GM06990 (cell line): ENCODE measurements at regions not wholly inside any gene's neighbourhood (a gene's known extent, or its start where the extent isn't known, plus 50 kb on each side); places are given as distances from the start of the nearest gene placed in this dataset.

ENCODE experiments used
- DNase-seq: peaks from one replicate; pipeline ENCODE4 v3.0.0-alpha.2; 2011; ENCODE audit not compliant: insufficient read length; ENCODE audit errors: extremely low read depth
- H3K27me3 ChIP-seq: replicated peaks from 2 replicates; pipeline ENCODE4 v1.6.0; 2011; ENCODE audit warnings: low read length; ENCODE audit not compliant: control insufficient read depth, insufficient read depth
- H3K36me3 ChIP-seq: 2 replicates; pipeline ENCODE4 v1.5.1; 2011; ENCODE audit warnings: low read length; ENCODE audit not compliant: control insufficient read depth, insufficient read depth
- H3K4me3 ChIP-seq: replicated peaks from 2 replicates; pipeline ENCODE4 v1.5.1; 2011; ENCODE audit warnings: low read depth, mild to moderate bottlenecking, control low read depth, low read length
- TF ChIP-seq, protein P1 (sequence below): IDR thresholded peaks from 2 replicates; pipeline ENCODE4 v1.5.1; 2011; ENCODE audit warnings: low read length, control low read depth, mild to moderate bottlenecking, inconsistent platforms; ENCODE audit not compliant: insufficient read depth, poor library complexity, severe bottlenecking

DNA sequence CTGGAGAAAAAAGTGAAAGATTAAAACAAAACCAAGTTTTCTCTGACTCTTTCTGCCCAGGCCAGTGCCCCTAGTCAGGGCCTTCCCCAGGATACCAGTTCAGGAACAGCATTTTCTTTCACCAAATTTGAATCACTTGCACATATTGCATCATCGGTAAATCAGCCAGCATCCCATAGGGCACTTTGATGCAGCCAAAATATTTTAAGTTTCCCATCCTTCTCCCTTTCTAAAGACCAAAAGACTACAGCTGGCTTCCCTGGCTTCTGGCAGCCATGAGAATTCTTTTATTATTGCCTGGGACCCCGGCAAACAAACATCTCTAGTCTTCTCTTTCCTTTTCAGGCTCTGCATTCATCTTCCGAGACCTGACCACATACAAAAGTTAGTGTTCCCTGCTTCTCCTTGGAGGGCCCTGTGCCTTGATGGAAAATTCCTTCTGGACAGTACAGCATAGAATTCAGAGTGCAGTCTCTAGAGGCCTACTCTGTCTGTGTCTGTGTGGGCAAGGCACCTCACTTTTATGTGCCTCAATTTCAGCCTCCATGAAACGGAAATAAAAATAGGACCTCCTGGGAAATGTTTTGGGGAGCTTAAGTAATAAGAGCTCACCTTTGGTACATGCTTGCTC is 348.0 kb downstream of the VPS13C start:
- H3K36me3 ChIP-seq, result no peaks in the 10 kb centered on the region
- H3K4me3 ChIP-seq, result no peak overlapping the region
- no peaks in the 10 kb centered on the region; the same call in 1 of the 2 replicates for H3K27me3 ChIP-seq
- DNase-seq, result no peak
- TF ChIP-seq, protein P1, sequence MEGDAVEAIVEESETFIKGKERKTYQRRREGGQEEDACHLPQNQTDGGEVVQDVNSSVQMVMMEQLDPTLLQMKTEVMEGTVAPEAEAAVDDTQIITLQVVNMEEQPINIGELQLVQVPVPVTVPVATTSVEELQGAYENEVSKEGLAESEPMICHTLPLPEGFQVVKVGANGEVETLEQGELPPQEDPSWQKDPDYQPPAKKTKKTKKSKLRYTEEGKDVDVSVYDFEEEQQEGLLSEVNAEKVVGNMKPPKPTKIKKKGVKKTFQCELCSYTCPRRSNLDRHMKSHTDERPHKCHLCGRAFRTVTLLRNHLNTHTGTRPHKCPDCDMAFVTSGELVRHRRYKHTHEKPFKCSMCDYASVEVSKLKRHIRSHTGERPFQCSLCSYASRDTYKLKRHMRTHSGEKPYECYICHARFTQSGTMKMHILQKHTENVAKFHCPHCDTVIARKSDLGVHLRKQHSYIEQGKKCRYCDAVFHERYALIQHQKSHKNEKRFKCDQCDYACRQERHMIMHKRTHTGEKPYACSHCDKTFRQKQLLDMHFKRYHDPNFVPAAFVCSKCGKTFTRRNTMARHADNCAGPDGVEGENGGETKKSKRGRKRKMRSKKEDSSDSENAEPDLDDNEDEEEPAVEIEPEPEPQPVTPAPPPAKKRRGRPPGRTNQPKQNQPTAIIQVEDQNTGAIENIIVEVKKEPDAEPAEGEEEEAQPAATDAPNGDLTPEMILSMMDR, result no peak

DNA sequence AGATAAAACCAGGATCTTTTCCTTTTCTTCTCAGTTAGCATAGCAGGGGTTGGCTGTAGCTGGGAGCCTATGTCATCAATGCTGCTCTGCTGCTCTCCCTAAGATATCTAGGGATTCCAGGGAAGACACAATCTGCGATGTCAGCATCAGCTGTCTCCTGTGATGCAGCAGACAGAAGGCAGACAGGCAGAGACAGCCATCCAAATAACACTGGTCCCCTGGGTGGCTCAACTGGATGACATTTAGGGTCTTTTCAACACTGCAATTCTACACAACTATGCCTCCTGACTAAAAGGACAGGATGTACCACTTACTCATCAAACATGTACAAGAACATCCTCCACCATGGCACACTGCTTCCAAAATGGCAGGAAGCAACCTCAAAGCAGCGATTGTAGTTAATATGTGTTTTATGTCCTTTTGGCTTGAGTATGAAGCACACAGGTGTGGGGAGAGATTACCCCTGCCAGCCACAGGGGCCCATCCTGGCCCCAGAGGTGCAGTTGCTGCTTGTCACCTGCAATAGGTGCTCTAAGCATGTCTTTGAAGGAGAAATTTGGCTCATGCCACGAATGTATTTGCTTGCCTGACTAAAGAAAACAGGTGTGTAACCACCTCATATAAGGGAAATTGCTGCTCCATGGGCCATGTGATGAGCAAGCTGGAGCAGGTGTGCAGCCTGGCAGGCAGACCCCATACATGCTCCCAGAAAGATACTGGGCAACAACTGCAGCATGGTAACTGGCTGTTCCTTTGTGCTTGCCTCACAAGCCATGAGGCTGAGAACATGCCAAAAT is 357.8 kb downstream of the VPS13C start:
- Histone ChIP-seq H3K4me3 (no peak overlapping the region), H3K27me3 (no peaks in the 10 kb centered on the region), H3K36me3 (no peaks in the 10 kb centered on the region)
- TF ChIP-seq, protein P1, result no peak
- DNase-seq, result no peak

DNA sequence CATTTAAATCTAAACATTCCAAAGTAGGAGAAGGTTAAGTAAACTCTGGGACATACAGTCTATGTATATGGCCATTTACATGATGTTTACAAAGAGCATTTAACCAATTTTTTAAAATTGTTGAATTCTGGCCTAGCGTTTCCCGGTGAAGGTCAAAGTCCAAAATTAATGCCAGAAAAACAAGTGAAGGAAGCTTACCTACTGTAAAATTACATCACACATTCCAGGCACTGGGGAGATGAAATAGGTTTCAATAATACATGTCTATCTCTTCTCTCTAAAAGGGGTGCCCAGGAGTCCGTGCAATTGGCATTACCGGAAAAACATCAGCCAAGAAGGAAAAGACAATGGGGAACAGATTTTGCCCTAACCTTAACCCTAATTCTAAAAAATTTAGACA is 358.8 kb downstream of the VPS13C start:
- Histone ChIP-seq H3K4me3 (no peak overlapping the region), H3K36me3 (no peaks in the 10 kb centered on the region), H3K27me3 (no peaks in the 10 kb centered on the region)
- TF ChIP-seq, protein P1, result no peak
- no peak for DNase-seq

DNA sequence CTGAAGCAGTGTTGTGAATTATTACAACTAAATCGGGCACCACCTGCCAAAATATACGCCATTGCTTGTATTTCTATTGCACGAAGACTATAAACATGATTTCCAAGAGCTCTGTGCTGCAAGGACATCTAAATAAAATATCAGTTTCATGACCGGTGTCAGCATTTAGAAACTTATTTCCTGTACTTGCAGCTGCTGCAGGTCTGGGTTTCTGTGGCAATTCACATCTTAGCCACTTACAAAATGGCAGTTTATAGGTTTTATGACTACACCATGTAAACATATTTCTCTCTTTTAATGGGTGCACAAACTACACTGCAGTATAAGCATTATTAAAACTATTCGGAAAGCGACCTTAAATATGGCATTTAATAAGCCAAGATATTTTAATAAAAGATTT is 359.4 kb downstream of the VPS13C start:
- Histone ChIP-seq H3K36me3 (no peaks in the 10 kb centered on the region), H3K27me3 (no peaks in the 10 kb centered on the region), H3K4me3 (no peak overlapping the region)
- TF ChIP-seq, protein P1, result no peak
- no peak for DNase-seq

DNA sequence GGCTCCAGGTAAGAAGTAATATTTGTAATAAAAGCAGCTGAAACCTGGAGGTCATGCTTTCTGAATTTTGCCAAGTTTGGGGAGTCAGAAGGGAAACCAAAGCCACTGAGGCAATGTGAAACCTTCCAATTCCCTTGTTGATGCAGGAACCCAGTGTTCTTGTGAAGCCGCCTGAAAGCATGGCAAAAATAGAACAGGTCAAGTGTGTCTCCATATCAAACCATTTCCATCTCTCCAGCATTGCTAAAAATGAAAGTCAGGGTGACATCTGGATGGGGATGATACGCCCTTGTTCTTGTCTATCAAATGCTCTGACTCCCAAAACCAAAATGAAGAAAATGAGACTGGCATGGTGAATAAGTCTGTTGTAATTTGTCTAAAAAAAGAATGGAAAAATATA is 362.5 kb downstream of the VPS13C start:
- TF ChIP-seq, protein P1, result no peak
- no peak for DNase-seq

More for the DNA sequence above, 362.5 kb downstream of the VPS13C start:
- no peak overlapping the region for H3K4me3 ChIP-seq
- H3K36me3 ChIP-seq, result no peaks in the 10 kb centered on the region
- H3K27me3 ChIP-seq, result no peaks in the 10 kb centered on the region
